ENCODE measurements at regions not wholly inside any gene's neighbourhood (a gene's known extent, or its start where the extent isn't known, plus 50 kb on each side); places are given as distances from the start of the nearest gene placed in this dataset.

- Mint-ChIP-seq H3K27ac (no peak overlapping the region), H3K4me1 (no peaks in the 10 kb centered on the region), H3K4me3 (no peak overlapping the region), H3K27me3 (no peaks in the 10 kb centered on the region), H3K36me3 (no peaks in the 10 kb centered on the region), H3K9me3 (peaks cover 0 to 16% (median 4%) of the 10 kb centered on the region in 8 donors)
- no peaks in the 10 kb centered on the region for H3K36me3 ChIP-seq (ENCODE audit: insufficient read depth, low read length)
- no peaks in the 10 kb centered on the region for H3K27me3 ChIP-seq (ENCODE audit: insufficient read depth, low read length)
- no peaks in the 10 kb centered on the region for H3K4me1 ChIP-seq (ENCODE audit: insufficient read depth, low read length)
- POLR2A ChIA-PET (ENCODE audit: partially characterized antibody) = no interaction called here
- CTCF ChIA-PET (ENCODE audit: partially characterized antibody) = no interaction called here
- H3K9me3 ChIP-seq (ENCODE audit: control insufficient read depth in 1 of 2, low read length in 2 of 2) = no peaks in the 10 kb centered on the region
- no peak overlapping the region for H3K4me3 ChIP-seq (ENCODE audit: low read length in 2 of 2)
- no peak overlapping the region for H3K27ac ChIP-seq (ENCODE audit: low read depth, low read length)
- no peak for DNase-seq
- intact Hi-C loops (cut with micrococcal nuclease) = no loop called here
These were observed 498.7 kb upstream of the NEGR1 start for GRCh38 chr1:72781038-72781437.

- POLR2A ChIA-PET (ENCODE audit: partially characterized antibody) = no interaction called here
- H3K36me3 Mint-ChIP-seq = no peaks in the 10 kb centered on the region
- Histone ChIP-seq H3K27me3 (ENCODE audit: insufficient read depth, low read length) (no peaks in the 10 kb centered on the region), H3K4me3 (ENCODE audit: low read length in 2 of 2) (no peak overlapping the region), H3K27ac (ENCODE audit: low read depth, low read length) (no peak overlapping the region), H3K9me3 (ENCODE audit: control insufficient read depth in 1 of 2, low read length in 2 of 2) (no peaks in the 10 kb centered on the region), H3K36me3 (ENCODE audit: insufficient read depth, low read length) (no peaks in the 10 kb centered on the region), H3K4me1 (ENCODE audit: insufficient read depth, low read length) (no peaks in the 10 kb centered on the region)
- H3K9me3 Mint-ChIP-seq = peaks cover under 1 to 14% (median 4%) of the 10 kb centered on the region in 8 donors
- H3K27ac Mint-ChIP-seq = no peak overlapping the region
- no peak for DNase-seq
- H3K4me1 Mint-ChIP-seq = no peaks in the 10 kb centered on the region
- CTCF ChIA-PET (ENCODE audit: partially characterized antibody) = no interaction called here
- no peak overlapping the region for H3K4me3 Mint-ChIP-seq
- intact Hi-C loops (cut with micrococcal nuclease) = no loop called here
- no peaks in the 10 kb centered on the region for H3K27me3 Mint-ChIP-seq
These were observed 497.9 kb upstream of the NEGR1 start for GRCh38 chr1:72780212-72780611.

GRCh38 chr1:72777918-72778317, 495.6 kb upstream of the NEGR1 start:
- Mint-ChIP-seq H3K4me1 (no peaks in the 10 kb centered on the region), H3K36me3 (no peaks in the 10 kb centered on the region), H3K9me3 (peaks cover 2 to 12% (median 6%) of the 10 kb centered on the region in 8 donors), H3K27ac (no peak overlapping the region), H3K4me3 (no peak overlapping the region), H3K27me3 (no peaks in the 10 kb centered on the region)
- intact Hi-C loops (cut with micrococcal nuclease) = no loop called here
- Histone ChIP-seq H3K4me1 (ENCODE audit: insufficient read depth, low read length) (no peaks in the 10 kb centered on the region), H3K27ac (ENCODE audit: low read depth, low read length) (no peak overlapping the region), H3K9me3 (ENCODE audit: control insufficient read depth in 1 of 2, low read length in 2 of 2) (no peaks in the 10 kb centered on the region), H3K36me3 (ENCODE audit: insufficient read depth, low read length) (no peaks in the 10 kb centered on the region), H3K27me3 (ENCODE audit: insufficient read depth, low read length) (no peaks in the 10 kb centered on the region), H3K4me3 (ENCODE audit: low read length in 2 of 2) (no peak overlapping the region)
- ChIA-PET POLR2A (ENCODE audit: partially characterized antibody) (no interaction called here), CTCF (ENCODE audit: partially characterized antibody) (no interaction called here)
- DNase-seq = no peak

GRCh38 chr1:72763481-72763880, 481.1 kb upstream of the NEGR1 start:
- Mint-ChIP-seq H3K9me3 (peaks cover 0 to 16% (median 5%) of the 10 kb centered on the region in 8 donors), H3K4me3 (no peak overlapping the region), H3K27ac (no peak overlapping the region), H3K27me3 (no peaks in the 10 kb centered on the region), H3K4me1 (no peaks in the 10 kb centered on the region), H3K36me3 (no peaks in the 10 kb centered on the region)
- ChIA-PET POLR2A (ENCODE audit: partially characterized antibody) (no interaction called here), CTCF (ENCODE audit: partially characterized antibody) (no interaction called here)
- DNase-seq = no peak
- Histone ChIP-seq H3K27me3 (ENCODE audit: insufficient read depth, low read length) (no peaks in the 10 kb centered on the region), H3K36me3 (ENCODE audit: insufficient read depth, low read length) (no peaks in the 10 kb centered on the region), H3K27ac (ENCODE audit: low read depth, low read length) (no peak overlapping the region), H3K9me3 (ENCODE audit: control insufficient read depth in 1 of 2, low read length in 2 of 2) (peaks cover 0 to 4% of the 10 kb centered on the region in 2 donors), H3K4me1 (ENCODE audit: insufficient read depth, low read length) (no peaks in the 10 kb centered on the region), H3K4me3 (ENCODE audit: low read length in 2 of 2) (no peak overlapping the region)
- intact Hi-C loops (cut with micrococcal nuclease) = no loop called here

GRCh38 chr1:72759486-72759885, 477.1 kb upstream of the NEGR1 start:
- POLR2A ChIA-PET (ENCODE audit: partially characterized antibody) = no interaction called here
- Histone ChIP-seq H3K36me3 (ENCODE audit: insufficient read depth, low read length) (no peaks in the 10 kb centered on the region), H3K27me3 (ENCODE audit: insufficient read depth, low read length) (no peaks in the 10 kb centered on the region), H3K4me1 (ENCODE audit: insufficient read depth, low read length) (no peaks in the 10 kb centered on the region), H3K27ac (ENCODE audit: low read depth, low read length) (no peak overlapping the region), H3K9me3 (ENCODE audit: control insufficient read depth in 1 of 2, low read length in 2 of 2) (peaks cover 0 to 4% of the 10 kb centered on the region in 2 donors), H3K4me3 (ENCODE audit: low read length in 2 of 2) (no peak overlapping the region)
- Mint-ChIP-seq H3K4me3 (no peak overlapping the region), H3K36me3 (no peaks in the 10 kb centered on the region), H3K27me3 (no peaks in the 10 kb centered on the region), H3K27ac (no peak overlapping the region), H3K9me3 (peaks cover 0 to 15% (median 4%) of the 10 kb centered on the region in 8 donors), H3K4me1 (no peaks in the 10 kb centered on the region)
- no peak for DNase-seq
- CTCF ChIA-PET (ENCODE audit: partially characterized antibody) = no interaction called here
- intact Hi-C loops (cut with micrococcal nuclease) = no loop called here

GRCh38 chr1:72757843-72758242, 475.5 kb upstream of the NEGR1 start:
- H3K27me3 ChIP-seq (ENCODE audit: insufficient read depth, low read length) = no peaks in the 10 kb centered on the region
- Mint-ChIP-seq H3K36me3 (no peaks in the 10 kb centered on the region), H3K27me3 (no peaks in the 10 kb centered on the region), H3K4me3 (no peak overlapping the region), H3K9me3 (peaks cover 0 to 21% (median 6%) of the 10 kb centered on the region in 8 donors), H3K27ac (no peak overlapping the region), H3K4me1 (no peaks in the 10 kb centered on the region)
- intact Hi-C loops (cut with micrococcal nuclease) = no loop called here
- no peaks in the 10 kb centered on the region for H3K36me3 ChIP-seq (ENCODE audit: insufficient read depth, low read length)
- no peak overlapping the region for H3K4me3 ChIP-seq (ENCODE audit: low read length in 2 of 2)
- ChIA-PET CTCF (ENCODE audit: partially characterized antibody) (no interaction called here), POLR2A (ENCODE audit: partially characterized antibody) (no interaction called here)
- H3K4me1 ChIP-seq (ENCODE audit: insufficient read depth, low read length) = no peaks in the 10 kb centered on the region
- no peak overlapping the region for H3K27ac ChIP-seq (ENCODE audit: low read depth, low read length)
- no peak for DNase-seq
- peaks cover 0 to 4% of the 10 kb centered on the region in 2 donors for H3K9me3 ChIP-seq (ENCODE audit: control insufficient read depth in 1 of 2, low read length in 2 of 2)

GRCh38 chr1:72745413-72745812, 463.1 kb upstream of the NEGR1 start:
- Mint-ChIP-seq H3K9me3 (peaks cover 0 to 14% (median 6%) of the 10 kb centered on the region in 8 donors), H3K27ac (no peak overlapping the region), H3K4me3 (no peak overlapping the region), H3K27me3 (no peaks in the 10 kb centered on the region), H3K4me1 (no peaks in the 10 kb centered on the region), H3K36me3 (no peaks in the 10 kb centered on the region)
- intact Hi-C loops (cut with micrococcal nuclease) = no loop called here
- H3K27ac ChIP-seq (ENCODE audit: low read depth, low read length) = no peak overlapping the region
- no peaks in the 10 kb centered on the region for H3K4me1 ChIP-seq (ENCODE audit: insufficient read depth, low read length)
- no peak for DNase-seq
- no peak overlapping the region for H3K4me3 ChIP-seq (ENCODE audit: low read length in 2 of 2)
- H3K27me3 ChIP-seq (ENCODE audit: insufficient read depth, low read length) = no peaks in the 10 kb centered on the region
- H3K36me3 ChIP-seq (ENCODE audit: insufficient read depth, low read length) = no peaks in the 10 kb centered on the region
- CTCF ChIA-PET (ENCODE audit: partially characterized antibody) = no interaction called here
- H3K9me3 ChIP-seq (ENCODE audit: control insufficient read depth in 1 of 2, low read length in 2 of 2) = no peaks in the 10 kb centered on the region
- POLR2A ChIA-PET (ENCODE audit: partially characterized antibody) = no interaction called here

- Histone ChIP-seq H3K4me1 (ENCODE audit: insufficient read depth, low read length) (no peaks in the 10 kb centered on the region), H3K4me3 (ENCODE audit: low read length in 2 of 2) (no peak overlapping the region), H3K9me3 (ENCODE audit: control insufficient read depth in 1 of 2, low read length in 2 of 2) (no peaks in the 10 kb centered on the region), H3K27me3 (ENCODE audit: insufficient read depth, low read length) (no peaks in the 10 kb centered on the region), H3K27ac (ENCODE audit: low read depth, low read length) (no peak overlapping the region), H3K36me3 (ENCODE audit: insufficient read depth, low read length) (no peaks in the 10 kb centered on the region)
- no peaks in the 10 kb centered on the region for H3K36me3 Mint-ChIP-seq
- DNase-seq = no peak
- H3K4me3 Mint-ChIP-seq = no peak overlapping the region
- H3K4me1 Mint-ChIP-seq = no peaks in the 10 kb centered on the region
- no peaks in the 10 kb centered on the region for H3K27me3 Mint-ChIP-seq
- intact Hi-C loops (cut with micrococcal nuclease) = no loop called here
- H3K27ac Mint-ChIP-seq = no peak overlapping the region
- peaks cover 0 to 19% (median 8%) of the 10 kb centered on the region in 8 donors for H3K9me3 Mint-ChIP-seq
- POLR2A ChIA-PET (ENCODE audit: partially characterized antibody) = no interaction called here
- CTCF ChIA-PET (ENCODE audit: partially characterized antibody) = no interaction called here
These were observed 452.1 kb upstream of the NEGR1 start for GRCh38 chr1:72734415-72734814.
